ENCODE measurements at regions not wholly inside any gene's neighbourhood (a gene's known extent, or its start where the extent isn't known, plus 50 kb on each side); places are given as distances from the start of the nearest gene placed in this dataset.
A peak's percentile ranks its signal among the peaks of the same experiment; 100 is the strongest.

DNA sequence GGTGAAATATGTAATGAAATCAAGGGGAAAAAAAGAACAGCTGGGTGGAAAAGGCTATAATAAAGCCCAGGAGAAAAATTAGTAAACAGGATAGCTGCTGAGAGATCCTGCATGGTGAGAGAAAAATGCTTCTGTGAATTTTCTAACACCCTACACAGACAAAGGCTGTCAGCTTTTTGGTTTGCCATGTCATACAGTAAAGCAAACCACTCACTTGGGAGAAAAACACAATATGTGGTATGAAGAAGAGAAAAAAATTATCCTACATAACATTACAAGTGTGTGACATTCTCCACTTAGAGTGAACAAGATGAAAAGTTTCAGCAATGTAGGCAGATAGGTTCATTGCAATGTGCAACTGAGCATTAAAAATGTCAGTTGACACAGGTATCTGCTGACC is 133.6 kb downstream of the PLPPR4 start:
- Histone ChIP-seq H2BK15ac (ENCODE audit: low read length) (no peak overlapping the region), H3K23ac (ENCODE audit: insufficient read length) (no peak overlapping the region), H2BK20ac (ENCODE audit: low read length) (no peak overlapping the region), H2BK120ac (replicated peaks; ENCODE audit: low read depth, low read length) (no peak overlapping the region), H3K4ac (replicated peaks; ENCODE audit: insufficient read length, low read depth, low read length) (no peak overlapping the region), H3K79me2 (ENCODE audit: control insufficient read depth in 1 of 2, insufficient read depth in 2 of 2, low read length in 2 of 2) (no peaks in the 10 kb centered on the region), H3K4me1 (replicated peaks in 1 of 4; ENCODE audit: control insufficient read depth in 3 of 4, insufficient read depth in 4 of 4, low read length in 3 of 4) (no peaks in the 10 kb centered on the region), H4K8ac (ENCODE audit: extremely low read depth, insufficient read depth, low read length) (no peak overlapping the region), H2BK12ac (ENCODE audit: low read depth, low read length) (no peak overlapping the region), H3K9ac (replicated peaks in 1 of 4; ENCODE audit: extremely low read depth in 1 of 4, low read depth in 3 of 4, low read length in 3 of 4) (no peak overlapping the region), H3K27ac (ENCODE audit: low read depth, low read length) (no peak overlapping the region), H4K20me1 (replicated peaks in 1 of 2; ENCODE audit: control insufficient read depth in 1 of 2, insufficient read depth in 2 of 2, low read length in 2 of 2) (no peaks in the 10 kb centered on the region), H3K4me2 (ENCODE audit: insufficient read depth in 1 of 2, low read depth in 2 of 2, low read length in 2 of 2) (no peak overlapping the region), H3K27me3 (replicated peaks in 1 of 4; ENCODE audit: control insufficient read depth in 3 of 4, extremely low read depth in 1 of 4, insufficient read depth in 3 of 4, low read length in 3 of 4) (no peaks in the 10 kb centered on the region), H2AFZ (ENCODE audit: low read length) (0 out of 2 replicates have a peak overlapping the region, but pooled peaks have one; percentile 17), H4K5ac (ENCODE audit: insufficient read length, low read depth, low read length) (no peak overlapping the region), H3K4me3 (ENCODE audit: extremely low read depth in 1 of 4, insufficient read depth in 2 of 4, low read depth in 3 of 4, low read length in 4 of 4) (no peak overlapping the region), H2BK5ac (ENCODE audit: low read depth, low read length) (no peak overlapping the region), H3K18ac (ENCODE audit: extremely low read depth, low read length) (no peak overlapping the region), H3K23me2 (ENCODE audit: low read depth, low read length) (no peaks in the 10 kb centered on the region), H3K14ac (ENCODE audit: insufficient read length) (no peak overlapping the region), H3K56ac (replicated peaks; ENCODE audit: insufficient read length, low read depth, low read length) (no peak overlapping the region), H3K9me3 (ENCODE audit: insufficient read depth in 2 of 2, low read depth in 1 of 2, low read length in 1 of 2) (no peaks in the 10 kb centered on the region), H3K36me3 (ENCODE audit: control insufficient read depth in 2 of 4, insufficient read depth in 4 of 4, low read length in 3 of 4) (no peaks in the 10 kb centered on the region), H4K91ac (replicated peaks; ENCODE audit: insufficient read length, low read length) (no peak overlapping the region), H2AK5ac (ENCODE audit: low read depth, low read length) (no peak overlapping the region), H3K79me1 (ENCODE audit: low read depth, low read length) (no peaks in the 10 kb centered on the region)
- ChIA-PET POLR2A (ENCODE audit: partially characterized antibody) (no interaction called here), CTCF (ENCODE audit: partially characterized antibody) (no interaction called here)
- DNase-seq (ENCODE audit: low read depth in 1 of 2, low spot score in 2 of 2): no peak
- FAIRE-seq: no peak
- TF ChIP-seq RNF2 (IDR thresholded peaks at IDR 0.05; ENCODE audit: borderline replicate concordance, low read depth, low read length, missing control alignments, poor library complexity, severe bottlenecking) (no peak), BACH1 (IDR thresholded peaks at IDR 0.05; ENCODE audit: low read length) (no peak), SIX5 (IDR thresholded peaks at IDR 0.05; ENCODE audit: low read depth, low read length) (no peak), CBX5 (IDR thresholded peaks at IDR 0.05; ENCODE audit: low read depth, low read length) (no peak), HDAC2 (IDR thresholded peaks at IDR 0.05; ENCODE audit: borderline replicate concordance in 1 of 2, low read depth in 2 of 2, low read length in 2 of 2) (no peak), NANOG (IDR thresholded peaks at IDR 0.05; ENCODE audit: insufficient read depth, low read depth, low read length, poor library complexity, severe bottlenecking) (no peak), TEAD4 (IDR thresholded peaks at IDR 0.05; ENCODE audit: low read depth, low read length) (no peak), CHD1 (IDR thresholded peaks at IDR 0.05; ENCODE audit: low read depth, low read length) (no peak), CHD2 (IDR thresholded peaks at IDR 0.05; ENCODE audit: low read length) (no peak), EP300 (IDR thresholded peaks at IDR 0.05; ENCODE audit: borderline replicate concordance in 1 of 2, low read depth in 2 of 2, low read length in 2 of 2) (no peak), RFX5 (IDR thresholded peaks at IDR 0.05; ENCODE audit: borderline replicate concordance, low read depth, low read length) (no peak), BRCA1 (IDR thresholded peaks at IDR 0.05; ENCODE audit: low read depth, low read length) (no peak), SAP30 (IDR thresholded peaks at IDR 0.05; ENCODE audit: insufficient read depth, insufficient replicate concordance, low read length) (no peak), RAD21 (IDR thresholded peaks at IDR 0.05 in 1 of 2, conservative IDR thresholded peaks at IDR 0.05 in 1 of 2; ENCODE audit: low read depth in 2 of 2, low read length in 2 of 2) (no peak), SP1 (IDR thresholded peaks at IDR 0.05; ENCODE audit: low read depth, low read length) (no peak)
